GM18858 (cell line): ENCODE measurements at regions not wholly inside any gene's neighbourhood (a gene's known extent, or its start where the extent isn't known, plus 50 kb on each side); places are given as distances from the start of the nearest gene placed in this dataset.
"Not testable (repeated sequence)": the region's sequence is repeated elsewhere in the genome, so short reads cannot be mapped to it uniquely, and the experiment has no call there.

Source experiments
- ATAC-seq: cut with Tn5 transposase; IDR thresholded peaks from one replicate; pipeline ENCODE4 v1.9.1; 2021; ENCODE audit not compliant: unreplicated experiment

GRCh38 chr16:55061126-55061525, 130.5 kb downstream of the IRX5 start:
- ATAC-seq = no peak

DNA sequence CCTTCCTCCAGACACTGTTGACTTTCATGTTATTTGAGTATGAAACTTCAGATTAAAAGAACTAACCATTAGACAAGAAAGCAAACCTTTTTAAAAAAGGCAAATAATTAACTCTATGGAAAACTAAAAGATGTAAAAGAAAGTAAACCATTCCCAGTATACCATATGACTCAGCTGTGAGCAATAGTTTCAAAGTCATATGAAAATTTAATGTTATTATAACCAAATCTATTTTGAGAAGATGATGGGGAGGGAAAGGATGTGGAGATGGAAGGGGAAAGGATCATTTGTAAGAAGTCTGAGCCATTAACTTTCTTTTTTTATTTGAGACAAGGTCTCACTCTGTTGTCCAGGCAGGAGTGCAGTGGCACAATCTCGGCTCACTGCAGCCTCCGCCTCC, 131.8 kb downstream of the IRX5 start:
- ATAC-seq = no peak

DNA sequence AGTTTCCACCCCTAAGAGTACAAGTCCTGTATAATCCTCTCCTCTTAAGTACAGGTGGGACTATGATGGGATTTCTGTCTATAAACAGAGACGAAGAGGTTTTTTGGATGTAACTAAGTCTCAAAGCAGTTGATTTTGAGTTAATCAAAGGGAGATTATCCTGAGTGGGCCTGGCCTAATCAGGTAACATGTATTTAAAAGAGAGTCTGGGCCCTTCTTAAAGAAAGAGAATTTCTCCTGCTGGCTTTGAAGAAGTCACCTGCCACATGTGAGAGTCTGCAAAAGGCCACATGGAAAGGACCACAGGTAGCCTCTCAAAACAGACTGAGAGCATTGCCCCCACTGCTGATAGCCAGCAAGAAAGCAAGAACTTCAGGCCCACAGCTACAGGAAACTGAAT, 142.3 kb downstream of the IRX5 start:
- ATAC-seq = no peak

DNA sequence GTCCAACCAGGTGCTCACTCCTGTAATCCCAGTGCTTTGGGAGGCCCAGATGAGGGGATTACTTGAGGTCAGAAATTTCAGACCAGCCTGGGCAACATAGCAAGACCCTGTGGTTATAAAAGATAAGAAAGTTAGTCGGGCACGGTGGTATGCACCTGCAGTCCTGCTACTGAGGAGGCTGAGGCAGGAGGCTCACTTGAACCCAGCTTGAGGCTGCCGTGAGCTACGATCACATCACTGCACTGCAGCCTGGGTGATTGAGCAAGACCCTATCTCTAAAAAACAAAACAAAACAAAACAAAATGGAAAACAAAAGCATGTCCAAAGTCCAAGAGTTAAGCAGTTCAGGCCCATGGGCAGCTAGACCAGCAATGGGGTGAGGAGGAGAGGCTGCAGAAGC, 143.2 kb downstream of the IRX5 start:
- ATAC-seq = no peak

DNA sequence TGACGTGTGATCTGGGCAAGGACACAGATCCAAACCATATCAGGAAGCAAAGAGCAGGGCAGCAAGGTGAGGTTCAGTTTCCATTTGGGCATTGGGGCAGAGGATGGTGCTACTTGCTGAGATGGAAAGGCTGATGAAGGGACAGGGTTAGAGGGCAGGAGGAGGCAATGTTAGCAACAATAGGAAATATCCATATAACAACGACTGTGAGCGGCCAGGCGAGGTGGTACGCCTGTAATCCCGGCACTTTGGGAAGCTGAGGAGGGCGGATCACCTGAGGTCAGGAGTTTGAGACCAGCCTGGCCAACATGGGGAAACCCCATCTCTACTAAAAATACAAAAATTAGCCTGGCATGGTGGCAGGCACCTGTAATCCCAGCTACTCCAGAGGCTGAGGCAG, 144.5 kb downstream of the IRX5 start:
- ATAC-seq = not testable (repeated sequence)

- ATAC-seq = no peak
Measured at GRCh38 chr16:55076053-55076452, 145.4 kb downstream of the IRX5 start.

DNA sequence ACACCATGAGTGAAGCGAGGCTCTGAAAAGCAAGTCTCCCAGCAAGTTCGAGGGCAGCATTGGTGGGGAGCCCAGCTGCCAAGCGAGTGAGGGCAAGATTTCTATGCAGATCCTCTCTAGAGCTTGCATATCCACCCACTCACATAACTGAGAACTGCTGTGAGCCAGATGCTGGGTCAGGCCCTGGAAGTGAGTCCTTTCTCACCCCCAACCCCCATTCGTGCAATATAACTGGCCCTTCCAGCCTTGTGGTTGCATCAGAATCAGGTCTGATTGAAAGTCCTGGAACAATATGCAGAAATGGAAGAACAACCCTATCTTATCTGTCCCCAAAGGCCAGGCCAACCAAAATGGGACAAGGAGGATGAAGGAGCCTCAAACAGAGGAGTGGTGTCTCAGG, 146.6 kb downstream of the IRX5 start:
- ATAC-seq = no peak

DNA sequence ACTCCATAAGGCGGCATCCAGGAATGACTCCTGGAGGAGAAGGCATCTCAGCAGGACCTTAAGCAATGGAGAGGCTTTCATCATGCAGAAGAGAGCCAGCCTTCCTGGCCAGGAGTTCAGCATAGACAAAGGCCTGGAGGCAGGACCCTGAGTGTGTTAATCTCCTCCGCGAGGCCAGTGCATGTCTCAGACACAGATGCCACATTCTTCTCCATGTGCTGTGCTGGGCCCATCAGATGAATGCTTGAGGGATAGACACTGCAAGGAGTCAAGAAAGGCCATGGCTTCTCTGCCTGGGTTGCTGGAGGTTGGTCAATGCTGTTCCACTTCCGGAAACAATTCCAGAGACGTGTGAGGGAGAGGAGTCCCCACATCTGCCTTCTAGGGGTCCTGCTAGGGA, 147.5 kb downstream of the IRX5 start:
- ATAC-seq = no peak

- ATAC-seq = no peak
Measured at GRCh38 chr16:55078699-55079410, 148.2 kb downstream of the IRX5 start.

- ATAC-seq = no peak
Measured at GRCh38 chr16:55081622-55082590, 151.2 kb downstream of the IRX5 start.

GRCh38 chr16:55082591-55082976, 151.9 kb downstream of the IRX5 start:
- ATAC-seq = no peak

- no peak for ATAC-seq
Measured at GRCh38 chr16:55083052-55083451, 152.4 kb downstream of the IRX5 start.

DNA sequence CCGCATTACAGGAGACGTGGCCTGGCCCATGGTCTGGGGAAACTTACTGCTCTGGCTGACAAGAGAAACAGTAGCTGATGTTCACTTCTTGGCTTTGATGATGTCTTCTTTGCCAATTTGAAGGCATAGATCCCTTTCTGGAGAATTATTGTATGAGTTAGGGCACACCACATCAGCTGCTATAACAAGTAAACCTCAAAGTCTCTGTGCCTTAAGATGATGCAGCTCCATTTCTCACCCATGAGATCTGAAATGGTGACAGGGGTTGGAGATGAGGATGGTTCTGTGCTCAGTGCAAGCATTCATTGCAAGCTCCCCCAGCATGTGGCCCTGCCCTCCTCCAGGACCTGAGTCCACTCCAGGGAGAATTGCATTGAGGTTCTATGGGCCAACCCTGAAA, 157.4 kb downstream of the IRX5 start:
- no peak for ATAC-seq

DNA sequence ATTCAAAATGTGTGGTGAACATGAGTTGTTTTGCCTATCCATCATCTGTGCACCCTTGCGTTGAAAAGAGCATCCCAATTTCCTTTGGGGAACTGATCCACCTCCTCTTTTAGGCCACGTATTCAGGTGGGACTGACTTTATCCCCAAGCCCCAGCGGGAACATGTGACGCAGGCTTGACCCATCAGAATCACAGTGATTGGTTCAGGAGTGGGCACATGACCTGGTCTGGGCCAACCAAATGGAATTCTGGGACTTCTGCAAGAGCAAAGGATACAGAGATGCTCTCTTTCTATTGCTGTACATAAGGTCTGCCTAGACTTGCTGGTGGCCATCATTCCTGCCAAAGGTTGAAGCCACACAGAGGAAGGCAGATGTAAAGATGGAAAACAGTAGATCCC, 158.9 kb downstream of the IRX5 start:
- ATAC-seq = no peak

- no peak for ATAC-seq
Measured at GRCh38 chr16:55091213-55091870, 160.7 kb downstream of the IRX5 start.

- ATAC-seq = no peak
Measured at GRCh38 chr16:55091871-55092230, 161.2 kb downstream of the IRX5 start.

DNA sequence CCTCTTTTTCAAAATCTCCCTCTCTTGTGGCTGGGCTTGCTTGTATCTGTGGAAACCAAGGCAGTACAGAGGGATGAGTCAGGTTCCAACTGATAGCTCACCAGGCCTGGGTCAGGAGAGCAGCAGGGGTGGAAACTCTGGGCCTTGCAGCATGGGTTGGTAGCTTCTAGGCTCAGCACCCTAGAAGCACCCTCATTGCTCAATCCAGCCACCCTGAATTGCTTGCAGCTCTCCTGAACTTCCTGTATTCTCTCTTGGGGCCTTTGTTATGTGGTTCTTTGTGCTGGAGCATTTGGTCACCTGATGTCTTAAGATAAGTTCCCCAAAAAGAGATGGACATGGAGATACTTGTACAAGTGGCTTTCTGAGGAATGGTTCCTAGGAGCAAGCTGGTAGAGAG, 169.4 kb downstream of the IRX5 start:
- no peak for ATAC-seq

DNA sequence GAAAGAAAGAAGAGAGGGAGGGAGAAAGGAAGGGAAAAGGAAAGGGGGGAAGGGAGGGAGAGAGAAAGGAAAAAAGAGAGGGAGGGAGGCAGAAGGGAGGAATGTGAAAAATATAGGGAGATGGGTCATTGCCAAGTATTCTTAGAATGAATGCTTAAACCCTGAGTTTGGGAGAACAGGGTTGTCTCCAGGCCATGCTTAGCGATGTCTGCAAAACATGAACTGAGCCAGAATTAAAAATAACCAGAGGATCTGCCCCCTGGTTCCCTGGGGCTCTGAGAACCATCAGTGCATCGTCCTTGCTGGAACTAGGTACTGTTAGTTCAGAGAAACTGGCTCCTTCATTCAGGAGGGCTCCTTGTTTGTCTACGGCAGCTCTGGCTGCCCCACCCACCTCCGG, 170.4 kb downstream of the IRX5 start:
- ATAC-seq = no peak

DNA sequence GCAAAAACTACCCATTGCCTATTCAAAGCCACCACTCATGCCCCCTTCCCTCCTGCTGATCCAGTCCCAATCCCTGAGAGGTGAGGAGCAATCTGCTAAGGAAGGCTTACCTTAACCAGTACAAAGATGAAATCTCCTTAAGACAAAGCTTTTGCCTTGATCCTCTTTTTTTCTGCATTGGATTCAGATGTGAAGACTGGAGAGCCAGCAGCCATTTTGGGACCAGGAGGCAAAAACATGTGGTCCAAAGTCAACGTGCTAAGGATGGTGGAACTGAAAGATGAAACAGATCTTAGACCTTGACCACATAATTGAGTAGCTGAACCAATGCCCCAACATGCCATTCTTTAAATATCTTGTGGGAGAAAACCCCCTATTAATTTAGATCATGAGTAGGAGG, 171.4 kb downstream of the IRX5 start:
- ATAC-seq = no peak

GRCh38 chr16:55102531-55102930, 171.9 kb downstream of the IRX5 start:
- ATAC-seq = no peak

GRCh38 chr16:55107851-55108250, 177.2 kb downstream of the IRX5 start:
- no peak for ATAC-seq

DNA sequence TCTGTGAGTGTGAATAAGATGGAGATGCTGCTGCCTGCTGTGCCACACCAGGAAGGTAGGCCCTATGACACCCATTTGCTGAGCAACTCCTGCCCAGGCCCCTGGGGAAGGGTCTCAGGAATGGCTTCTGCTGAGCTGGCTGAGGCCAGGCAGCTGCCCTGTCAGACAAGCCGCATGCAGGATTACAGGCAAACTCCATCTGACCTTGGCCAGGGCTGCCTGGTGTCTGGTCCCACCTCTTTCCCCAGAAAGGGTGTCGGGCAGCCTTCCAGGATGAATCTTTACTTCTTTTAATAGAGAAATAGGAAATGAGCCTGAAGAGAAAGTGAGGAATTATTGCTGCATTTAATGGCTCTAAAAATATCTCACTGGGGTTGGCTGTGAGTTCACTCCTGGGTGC, 182.5 kb downstream of the IRX5 start:
- ATAC-seq = no peak
